Liver (tissue), 8 donors: ENCODE measurements at regions not wholly inside any gene's neighbourhood (a gene's known extent, or its start where the extent isn't known, plus 50 kb on each side); places are given as distances from the start of the nearest gene placed in this dataset.

Experiments
- DNase-seq: peaks from one replicate; pipeline ENCODE4 v3.0.0-alpha.2; 2017; ENCODE audit warnings: low spot score
- H3K27ac ChIP-seq, 2 donors: one replicate each; pipeline ENCODE4 v1.7.0; 2013; ENCODE audit warnings: inconsistent platforms in 2 of 2, low read length in 2 of 2, control low read depth in 1 of 2, low read depth in 1 of 2, mild to moderate bottlenecking in 1 of 2
- H3K27me3 ChIP-seq, 4 donors: one replicate each; pipeline versions ENCODE4 v1.6.1 to v1.7.0; 2013; ENCODE audit warnings: low read length in 3 of 4, inconsistent platforms in 1 of 4, mild to moderate bottlenecking in 1 of 4, moderate library complexity in 1 of 4; ENCODE audit not compliant: control insufficient read depth in 4 of 4, insufficient read depth in 4 of 4
- H3K36me3 ChIP-seq, 4 donors: one replicate each; pipeline versions ENCODE4 v1.6.1 to v1.7.0; 2013; ENCODE audit warnings: low read length in 3 of 4, mild to moderate bottlenecking in 3 of 4, low read depth in 1 of 4, moderate library complexity in 1 of 4; ENCODE audit not compliant: control insufficient read depth in 4 of 4, insufficient read depth in 3 of 4
- H3K4me1 ChIP-seq, 4 donors: one replicate each; pipeline versions ENCODE4 v1.6.1 to v1.7.0; 2013; ENCODE audit warnings: low read length in 3 of 4, mild to moderate bottlenecking in 3 of 4, moderate library complexity in 1 of 4; ENCODE audit not compliant: control insufficient read depth in 4 of 4, insufficient read depth in 4 of 4
- H3K4me3 ChIP-seq, 3 donors: one replicate each; pipeline versions ENCODE4 v1.6.1 to v1.7.0; 2013; ENCODE audit warnings: low read length in 3 of 3, control low read depth in 1 of 3, low read depth in 1 of 3, mild to moderate bottlenecking in 1 of 3
- H3K9ac ChIP-seq, 2 donors: one replicate each; pipeline ENCODE4 v1.7.0; 2013; ENCODE audit warnings: low read length in 2 of 2, mild to moderate bottlenecking in 2 of 2, moderate library complexity in 2 of 2, control low read depth in 1 of 2, low read depth in 1 of 2
- H3K9me3 ChIP-seq, 4 donors: one replicate each; pipeline versions ENCODE4 v1.6.1 to v1.7.0; 2013; ENCODE audit warnings: low read length in 3 of 4; ENCODE audit not compliant: control insufficient read depth in 4 of 4
- EGR1 ChIP-seq, 2 donors: IDR thresholded peaks; 2 replicates each; pipeline ENCODE4 v1.6.1; 2016 to 2018; ENCODE audit warnings: antibody characterized with exemption in 2 of 2, low read depth in 2 of 2
- FOXA1 ChIP-seq: IDR thresholded peaks from 2 replicates; pipeline ENCODE4 v1.6.1; 2016; ENCODE audit warnings: antibody characterized with exemption
- FOXA2 ChIP-seq: IDR thresholded peaks from 2 replicates; pipeline ENCODE4 v1.6.1; 2016; ENCODE audit warnings: antibody characterized with exemption
- GABPA ChIP-seq, 2 donors: IDR thresholded peaks in 1 of 2; conservative IDR thresholded peaks in 1 of 2; 2 replicates each; pipeline ENCODE4 v1.6.1; 2016; ENCODE audit warnings: antibody characterized with exemption in 2 of 2, mild to moderate bottlenecking in 1 of 2, moderate library complexity in 1 of 2
- HNF4A ChIP-seq, 2 donors: conservative IDR thresholded peaks; 2 replicates each; pipeline ENCODE4 v1.6.1; 2016; ENCODE audit warnings: antibody characterized with exemption in 2 of 2, mild to moderate bottlenecking in 2 of 2
- HNF4G ChIP-seq: IDR thresholded peaks from 2 replicates; pipeline ENCODE4 v1.6.1; 2016; ENCODE audit warnings: antibody characterized with exemption
- JUND ChIP-seq, 2 donors: IDR thresholded peaks; 2 replicates each; pipeline ENCODE4 v1.6.1; 2016; ENCODE audit warnings: antibody characterized with exemption in 2 of 2
- NR2F2 ChIP-seq: IDR thresholded peaks from 2 replicates; pipeline ENCODE4 v1.6.1; 2016; ENCODE audit warnings: antibody characterized with exemption
- RAD21 ChIP-seq, 2 donors: IDR thresholded peaks; 2 replicates each; pipeline ENCODE4 v1.6.1; 2016; ENCODE audit warnings: antibody characterized with exemption in 2 of 2, mild to moderate bottlenecking in 2 of 2
- RXRA ChIP-seq, 2 donors: IDR thresholded peaks; 2 replicates each; pipeline ENCODE4 v1.6.1; 2017 to 2018; ENCODE audit warnings: antibody characterized with exemption in 2 of 2, mild to moderate bottlenecking in 1 of 2
- SP1 ChIP-seq: IDR thresholded peaks from 2 replicates; pipeline ENCODE4 v1.6.1; 2018; ENCODE audit warnings: antibody characterized with exemption, mild to moderate bottlenecking
- TAF1 ChIP-seq: conservative IDR thresholded peaks from 2 replicates; pipeline ENCODE4 v1.6.1; 2016; ENCODE audit warnings: antibody characterized with exemption, mild to moderate bottlenecking
- YY1 ChIP-seq: IDR thresholded peaks from 2 replicates; pipeline ENCODE4 v1.6.1; 2016; ENCODE audit warnings: antibody characterized with exemption, mild to moderate bottlenecking
- WGBS: extraction: QIAGEN DNeasy Blood & Tissue Kit; methylation state at CpG from one replicate; pipeline ENCODE4 v1.1.7; 2013; 5-methylcytosine and 5-hydroxymethylcytosine counted together
- TF ChIP-seq, protein P1 (sequence below): IDR thresholded peaks from 2 replicates; pipeline ENCODE4 v1.6.1; 2016; ENCODE audit warnings: antibody characterized with exemption
- TF ChIP-seq, protein P2 (sequence below): IDR thresholded peaks from 2 replicates; pipeline ENCODE4 v1.6.1; 2016; ENCODE audit warnings: antibody characterized with exemption
- TF ChIP-seq, protein P3 (sequence below): fragments of 150-350 bp; IDR thresholded peaks from 2 replicates; pipeline ENCODE4 v1.5.1; 2017; ENCODE audit warnings: improper control_type of control experiment, low read depth, low read length; ENCODE audit not compliant: missing input control
- TF ChIP-seq, protein P4 (sequence below): IDR thresholded peaks from 2 replicates; pipeline ENCODE4 v1.6.1; 2016; ENCODE audit warnings: antibody characterized with exemption, mild to moderate bottlenecking
- TF ChIP-seq, protein P5 (sequence below): IDR thresholded peaks from 2 replicates; pipeline ENCODE4 v1.6.1; 2016; ENCODE audit warnings: antibody characterized with exemption
- donor health status: healthy.
- donor health status: healthy.
- donor health status: healthy.
- donor health status: healthy.
- donor health status: healthy.

DNA sequence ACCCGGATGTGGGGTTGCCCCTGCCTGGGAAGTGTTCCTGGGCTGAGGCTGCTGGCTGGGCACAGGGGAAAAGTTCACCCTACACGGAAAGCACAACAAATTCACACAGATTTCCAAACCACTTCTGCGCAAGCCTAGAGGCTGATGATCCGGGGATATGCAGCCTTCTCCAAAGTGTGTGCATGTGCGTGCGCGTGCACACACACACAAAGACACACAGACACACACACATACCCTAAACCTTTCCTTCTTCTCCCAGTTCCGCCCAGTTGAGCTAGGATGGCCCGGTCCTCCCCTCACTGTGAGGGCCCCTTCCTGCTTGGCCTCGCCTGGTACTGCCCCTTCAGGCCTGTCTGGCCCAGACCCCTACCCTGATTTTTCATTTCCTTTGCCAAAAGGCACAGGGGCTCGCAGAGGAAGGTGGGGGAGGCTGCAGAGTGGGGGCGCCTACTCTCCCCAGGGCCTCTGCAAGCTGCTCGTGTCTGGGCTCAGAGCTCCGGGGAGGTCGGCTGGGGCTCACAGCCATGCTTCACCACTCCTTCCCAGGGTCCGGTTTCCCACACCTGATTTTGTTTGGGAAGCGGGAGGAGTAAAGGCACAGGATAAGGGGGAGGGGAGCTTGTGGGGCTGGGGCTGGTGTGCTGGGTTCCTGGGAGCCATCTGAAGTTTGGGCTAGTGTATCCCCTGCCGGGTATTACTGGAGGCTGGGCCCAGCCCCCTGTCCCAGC is 144.7 kb downstream of the ENGASE start:
- Histone ChIP-seq H3K9ac (no peak overlapping the region), H3K4me1 (peaks cover 0 to 3% (median under 1%) of the 10 kb centered on the region in 4 donors), H3K4me3 (no peak overlapping the region), H3K36me3 (no peaks in the 10 kb centered on the region), H3K27me3 (peaks cover 0 to 4% (median 2%) of the 10 kb centered on the region in 4 donors), H3K27ac (no peak overlapping the region), H3K9me3 (no peaks in the 10 kb centered on the region)
- WGBS = 69% methylated on average over 18 of the region's 18 CpGs
- TF ChIP-seq, protein P1, sequence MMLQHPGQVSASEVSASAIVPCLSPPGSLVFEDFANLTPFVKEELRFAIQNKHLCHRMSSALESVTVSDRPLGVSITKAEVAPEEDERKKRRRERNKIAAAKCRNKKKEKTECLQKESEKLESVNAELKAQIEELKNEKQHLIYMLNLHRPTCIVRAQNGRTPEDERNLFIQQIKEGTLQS = no peak
- TF ChIP-seq, protein P2, sequence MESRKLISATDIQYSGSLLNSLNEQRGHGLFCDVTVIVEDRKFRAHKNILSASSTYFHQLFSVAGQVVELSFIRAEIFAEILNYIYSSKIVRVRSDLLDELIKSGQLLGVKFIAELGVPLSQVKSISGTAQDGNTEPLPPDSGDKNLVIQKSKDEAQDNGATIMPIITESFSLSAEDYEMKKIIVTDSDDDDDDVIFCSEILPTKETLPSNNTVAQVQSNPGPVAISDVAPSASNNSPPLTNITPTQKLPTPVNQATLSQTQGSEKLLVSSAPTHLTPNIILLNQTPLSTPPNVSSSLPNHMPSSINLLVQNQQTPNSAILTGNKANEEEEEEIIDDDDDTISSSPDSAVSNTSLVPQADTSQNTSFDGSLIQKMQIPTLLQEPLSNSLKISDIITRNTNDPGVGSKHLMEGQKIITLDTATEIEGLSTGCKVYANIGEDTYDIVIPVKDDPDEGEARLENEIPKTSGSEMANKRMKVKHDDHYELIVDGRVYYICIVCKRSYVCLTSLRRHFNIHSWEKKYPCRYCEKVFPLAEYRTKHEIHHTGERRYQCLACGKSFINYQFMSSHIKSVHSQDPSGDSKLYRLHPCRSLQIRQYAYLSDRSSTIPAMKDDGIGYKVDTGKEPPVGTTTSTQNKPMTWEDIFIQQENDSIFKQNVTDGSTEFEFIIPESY = no peak
- TF ChIP-seq TAF1 = no peak
- no peak for TF ChIP-seq NR2F2
- no peak for TF ChIP-seq RAD21 (IDR thresholded peaks at IDR 0.05)
- no peak for TF ChIP-seq RXRA (IDR thresholded peaks at IDR 0.05)
- TF ChIP-seq EGR1 (IDR thresholded peaks at IDR 0.05; ENCODE audit: low read depth in 2 of 2) = no peak
- TF ChIP-seq HNF4G = no peak
- no peak for TF ChIP-seq SP1
- TF ChIP-seq FOXA1 = no peak
- TF ChIP-seq YY1 = no peak
- TF ChIP-seq, protein P3, sequence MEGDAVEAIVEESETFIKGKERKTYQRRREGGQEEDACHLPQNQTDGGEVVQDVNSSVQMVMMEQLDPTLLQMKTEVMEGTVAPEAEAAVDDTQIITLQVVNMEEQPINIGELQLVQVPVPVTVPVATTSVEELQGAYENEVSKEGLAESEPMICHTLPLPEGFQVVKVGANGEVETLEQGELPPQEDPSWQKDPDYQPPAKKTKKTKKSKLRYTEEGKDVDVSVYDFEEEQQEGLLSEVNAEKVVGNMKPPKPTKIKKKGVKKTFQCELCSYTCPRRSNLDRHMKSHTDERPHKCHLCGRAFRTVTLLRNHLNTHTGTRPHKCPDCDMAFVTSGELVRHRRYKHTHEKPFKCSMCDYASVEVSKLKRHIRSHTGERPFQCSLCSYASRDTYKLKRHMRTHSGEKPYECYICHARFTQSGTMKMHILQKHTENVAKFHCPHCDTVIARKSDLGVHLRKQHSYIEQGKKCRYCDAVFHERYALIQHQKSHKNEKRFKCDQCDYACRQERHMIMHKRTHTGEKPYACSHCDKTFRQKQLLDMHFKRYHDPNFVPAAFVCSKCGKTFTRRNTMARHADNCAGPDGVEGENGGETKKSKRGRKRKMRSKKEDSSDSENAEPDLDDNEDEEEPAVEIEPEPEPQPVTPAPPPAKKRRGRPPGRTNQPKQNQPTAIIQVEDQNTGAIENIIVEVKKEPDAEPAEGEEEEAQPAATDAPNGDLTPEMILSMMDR = no peak
- TF ChIP-seq GABPA (IDR thresholded peaks at IDR 0.05 in 1 of 2, conservative IDR thresholded peaks at IDR 0.05 in 1 of 2) = no peak
- TF ChIP-seq, protein P4, sequence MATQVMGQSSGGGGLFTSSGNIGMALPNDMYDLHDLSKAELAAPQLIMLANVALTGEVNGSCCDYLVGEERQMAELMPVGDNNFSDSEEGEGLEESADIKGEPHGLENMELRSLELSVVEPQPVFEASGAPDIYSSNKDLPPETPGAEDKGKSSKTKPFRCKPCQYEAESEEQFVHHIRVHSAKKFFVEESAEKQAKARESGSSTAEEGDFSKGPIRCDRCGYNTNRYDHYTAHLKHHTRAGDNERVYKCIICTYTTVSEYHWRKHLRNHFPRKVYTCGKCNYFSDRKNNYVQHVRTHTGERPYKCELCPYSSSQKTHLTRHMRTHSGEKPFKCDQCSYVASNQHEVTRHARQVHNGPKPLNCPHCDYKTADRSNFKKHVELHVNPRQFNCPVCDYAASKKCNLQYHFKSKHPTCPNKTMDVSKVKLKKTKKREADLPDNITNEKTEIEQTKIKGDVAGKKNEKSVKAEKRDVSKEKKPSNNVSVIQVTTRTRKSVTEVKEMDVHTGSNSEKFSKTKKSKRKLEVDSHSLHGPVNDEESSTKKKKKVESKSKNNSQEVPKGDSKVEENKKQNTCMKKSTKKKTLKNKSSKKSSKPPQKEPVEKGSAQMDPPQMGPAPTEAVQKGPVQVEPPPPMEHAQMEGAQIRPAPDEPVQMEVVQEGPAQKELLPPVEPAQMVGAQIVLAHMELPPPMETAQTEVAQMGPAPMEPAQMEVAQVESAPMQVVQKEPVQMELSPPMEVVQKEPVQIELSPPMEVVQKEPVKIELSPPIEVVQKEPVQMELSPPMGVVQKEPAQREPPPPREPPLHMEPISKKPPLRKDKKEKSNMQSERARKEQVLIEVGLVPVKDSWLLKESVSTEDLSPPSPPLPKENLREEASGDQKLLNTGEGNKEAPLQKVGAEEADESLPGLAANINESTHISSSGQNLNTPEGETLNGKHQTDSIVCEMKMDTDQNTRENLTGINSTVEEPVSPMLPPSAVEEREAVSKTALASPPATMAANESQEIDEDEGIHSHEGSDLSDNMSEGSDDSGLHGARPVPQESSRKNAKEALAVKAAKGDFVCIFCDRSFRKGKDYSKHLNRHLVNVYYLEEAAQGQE = no peak
- TF ChIP-seq, protein P5, sequence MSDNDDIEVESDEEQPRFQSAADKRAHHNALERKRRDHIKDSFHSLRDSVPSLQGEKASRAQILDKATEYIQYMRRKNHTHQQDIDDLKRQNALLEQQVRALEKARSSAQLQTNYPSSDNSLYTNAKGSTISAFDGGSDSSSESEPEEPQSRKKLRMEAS = no peak
- TF ChIP-seq JUND (IDR thresholded peaks at IDR 0.05) = no peak
- TF ChIP-seq HNF4A (conservative IDR thresholded peaks at IDR 0.05) = no peak
- TF ChIP-seq FOXA2 = no peak
- no peak for DNase-seq
